GM13977 (cell line): ENCODE measurements at regions not wholly inside any gene's neighbourhood (a gene's known extent, or its start where the extent isn't known, plus 50 kb on each side); places are given as distances from the start of the nearest gene placed in this dataset.

Experiments
- DNase-seq: peaks from one replicate; pipeline ENCODE4 v3.0.0; 2012; ENCODE audit warnings: low spot score
- CTCF ChIP-seq: IDR thresholded peaks from 2 replicates; pipeline ENCODE4 v1.5.1; 2012; ENCODE audit warnings: mild to moderate bottlenecking, control low read depth; ENCODE audit not compliant: insufficient read depth; ENCODE audit errors: extremely low read depth, missing control alignments
- in situ Hi-C: fragments of 300-500 bp; cut with MboI; formaldehyde crosslinking; loops from one replicate; pipeline ENCODE4 v1.12.0; 2022; ENCODE audit warnings: low sequenced_read_pairs, low pct_unique_long_range_greater_than_20kb, mixed read lengths, inconsistent platforms; ENCODE audit not compliant: unreplicated experiment

- in situ Hi-C loops = loop anchor here (25.0 kb wide), 1 partner anchor 792 kb away; no protein-coding TSS in a partner anchor
- peak; percentile 17 for DNase-seq
- no peak for TF ChIP-seq CTCF
Measured at GRCh38 chr14:53545217-53545616, 392.1 kb upstream of the DDHD1 start.

- DNase-seq = no peak
- in situ Hi-C loops = loop anchor here (25.0 kb wide), 1 partner anchor 795 kb away; no protein-coding TSS in a partner anchor
- TF ChIP-seq CTCF = no peak
Measured at GRCh38 chr14:53542732-53543131, 389.6 kb upstream of the DDHD1 start.

- in situ Hi-C loops = loop anchor here (25.0 kb wide), 1 partner anchor 796 kb away; no protein-coding TSS in a partner anchor
- no peak for DNase-seq
- TF ChIP-seq CTCF = no peak
Measured at GRCh38 chr14:53541411-53541810, 388.3 kb upstream of the DDHD1 start.

DNA sequence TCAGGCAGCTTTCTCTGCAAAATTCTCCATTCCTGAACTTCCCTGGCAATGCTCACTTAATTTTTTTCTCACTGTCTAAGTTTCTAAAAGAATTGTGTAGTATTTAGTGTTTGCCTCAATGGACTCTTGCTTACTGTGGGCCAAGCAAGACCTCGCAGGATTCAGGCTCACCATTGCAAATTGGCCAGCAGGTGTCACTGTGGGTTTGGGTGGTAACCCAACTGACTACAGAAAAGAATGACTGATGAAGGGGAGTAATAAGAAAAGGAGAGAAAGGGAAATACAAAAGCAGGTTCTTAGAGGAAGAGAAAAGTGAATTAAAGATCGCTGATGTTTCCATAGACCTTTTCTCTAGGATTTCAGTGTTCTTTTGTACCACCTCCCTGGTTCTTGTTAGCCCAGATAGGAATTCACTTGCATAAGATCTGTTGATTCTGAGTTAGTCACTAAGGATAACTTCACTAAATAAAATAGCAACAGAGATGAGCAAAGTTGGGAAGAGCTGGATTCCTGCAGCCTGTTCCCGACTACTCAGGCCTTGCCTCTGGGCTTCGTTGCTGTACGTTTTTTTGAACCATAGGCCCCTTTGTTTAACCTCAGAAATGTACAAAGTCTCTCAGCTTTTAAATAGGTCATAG lies 386.5 kb upstream of the DDHD1 start:
- peak; percentile 38 for DNase-seq
- TF ChIP-seq CTCF = peak; percentile 86
- in situ Hi-C loops = loop anchor here (25.0 kb wide), 1 partner anchor 798 kb away; no protein-coding TSS in a partner anchor

DNA sequence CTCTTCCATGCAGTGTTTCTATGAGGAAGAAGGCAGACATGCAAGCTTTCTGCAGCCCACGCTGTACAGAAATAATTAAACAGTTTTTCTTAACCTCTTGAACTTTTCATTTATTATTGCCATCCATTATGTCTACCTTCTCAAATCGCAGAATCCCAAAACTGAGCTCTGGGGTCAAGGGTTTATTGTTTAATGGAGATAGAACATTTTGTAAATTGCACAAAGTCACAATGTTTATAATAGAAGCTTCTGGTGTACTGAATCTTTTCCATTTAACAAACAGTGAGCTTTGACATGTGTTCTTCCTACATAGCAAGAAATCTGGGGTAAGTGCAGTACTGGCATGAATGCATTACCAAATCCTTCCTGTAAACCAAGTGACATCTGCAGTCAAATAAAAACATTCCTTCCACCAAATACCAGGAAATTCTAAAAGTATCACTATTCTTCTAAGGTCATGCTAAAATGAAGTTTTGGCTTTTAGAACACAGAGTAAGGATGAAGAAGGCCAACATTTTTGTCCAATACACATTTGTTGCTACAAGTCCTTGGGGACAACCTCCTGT lies 385.3 kb upstream of the DDHD1 start:
- in situ Hi-C loops = loop anchor here (25.0 kb wide), 1 partner anchor 799 kb away; no protein-coding TSS in a partner anchor
- no peak for TF ChIP-seq CTCF
- no peak for DNase-seq

- in situ Hi-C loops = loop anchor here (25.0 kb wide), 1 partner anchor 800 kb away; no protein-coding TSS in a partner anchor
- DNase-seq = no peak
- TF ChIP-seq CTCF = no peak
Measured at GRCh38 chr14:53537422-53538315, 384.5 kb upstream of the DDHD1 start.
